HG02885 (cell line): ENCODE measurements at regions not wholly inside any gene's neighbourhood (a gene's known extent, or its start where the extent isn't known, plus 50 kb on each side); places are given as distances from the start of the nearest gene placed in this dataset.
"Not testable (repeated sequence)": the region's sequence is repeated elsewhere in the genome, so short reads cannot be mapped to it uniquely, and the experiment has no call there.

ENCODE experiments used
- ATAC-seq: cut with Tn5 transposase; IDR thresholded peaks from one replicate; pipeline ENCODE4 v1.9.1; 2021; ENCODE audit warnings: mild to moderate bottlenecking; ENCODE audit not compliant: unreplicated experiment, poor library complexity

DNA sequence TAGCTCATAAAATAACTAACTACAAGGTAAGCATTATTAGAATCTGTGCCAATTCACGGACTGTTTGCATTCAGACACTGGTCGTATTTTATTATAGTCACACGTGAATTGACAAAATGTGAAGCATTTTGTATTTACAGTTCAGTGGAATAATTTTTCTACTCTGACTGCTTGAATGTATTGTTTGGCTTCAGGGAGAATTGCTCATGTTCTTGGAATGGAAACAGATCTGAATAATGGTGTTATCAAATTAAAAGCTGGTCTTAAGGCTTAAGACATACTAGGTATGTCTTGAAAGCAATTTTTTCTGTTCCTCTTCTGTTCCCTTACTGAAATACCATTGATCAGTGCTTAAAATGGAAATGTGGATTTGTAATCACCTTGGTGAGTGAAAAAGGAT is 543.7 kb upstream of the TLE4 start:
- ATAC-seq: no peak

DNA sequence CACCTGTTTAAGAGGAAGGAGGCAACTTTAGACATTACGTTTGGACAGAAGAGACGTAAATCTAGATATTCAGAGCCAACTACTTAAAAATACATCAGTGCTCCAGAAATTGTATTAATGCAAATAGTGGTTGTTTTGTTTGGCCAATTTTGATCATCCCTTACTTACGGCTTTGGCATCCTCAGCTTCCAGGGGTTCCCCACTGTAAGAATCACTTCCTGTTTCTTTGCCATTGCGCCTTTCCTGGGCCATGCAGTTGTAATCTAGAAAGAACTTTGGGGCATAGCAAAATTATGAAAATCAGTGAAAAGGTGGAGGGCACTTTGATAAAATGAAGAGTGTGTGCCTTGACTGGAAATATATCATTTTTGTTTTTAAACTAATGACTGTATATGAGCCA is 537.2 kb upstream of the TLE4 start:
- ATAC-seq: no peak

DNA sequence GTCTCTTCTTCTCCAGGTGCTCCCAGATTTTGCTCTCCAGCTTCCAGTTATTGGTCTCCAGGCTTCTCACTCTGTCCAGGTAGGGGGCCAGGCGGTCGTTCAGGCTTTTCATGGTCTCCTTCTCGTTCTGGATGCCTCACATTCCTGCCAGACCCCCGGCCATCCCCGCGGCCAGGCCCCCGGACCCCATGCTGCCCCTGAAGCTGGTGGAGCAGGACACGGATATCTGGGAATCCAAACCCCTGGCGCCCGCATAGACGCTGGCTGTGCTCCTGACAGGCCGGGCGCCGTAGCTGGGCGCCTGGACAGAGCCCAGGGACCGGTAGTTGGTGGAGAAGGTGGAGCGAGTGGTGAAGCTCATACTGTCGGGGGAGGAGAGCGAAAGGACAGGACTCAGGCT is 534.4 kb upstream of the TLE4 start:
- no peak for ATAC-seq

DNA sequence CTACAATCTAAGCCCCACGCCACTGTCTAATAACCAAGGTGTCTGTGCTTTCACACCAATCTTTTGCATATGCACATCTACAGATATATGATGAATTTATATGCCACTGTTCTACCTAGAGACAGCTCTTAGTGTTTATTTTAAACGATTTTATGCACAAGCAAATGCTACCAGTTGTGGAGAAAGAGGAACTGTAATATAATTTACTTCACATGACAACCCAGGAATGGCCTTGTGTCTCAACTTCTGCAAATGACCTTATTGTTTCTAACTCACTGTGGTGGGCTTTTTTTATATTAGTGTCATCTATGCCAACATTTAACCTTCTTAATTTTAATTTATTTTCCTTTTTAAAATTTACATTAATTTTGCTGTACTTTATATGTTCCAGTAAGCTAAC is 531.1 kb upstream of the TLE4 start:
- no peak for ATAC-seq

DNA sequence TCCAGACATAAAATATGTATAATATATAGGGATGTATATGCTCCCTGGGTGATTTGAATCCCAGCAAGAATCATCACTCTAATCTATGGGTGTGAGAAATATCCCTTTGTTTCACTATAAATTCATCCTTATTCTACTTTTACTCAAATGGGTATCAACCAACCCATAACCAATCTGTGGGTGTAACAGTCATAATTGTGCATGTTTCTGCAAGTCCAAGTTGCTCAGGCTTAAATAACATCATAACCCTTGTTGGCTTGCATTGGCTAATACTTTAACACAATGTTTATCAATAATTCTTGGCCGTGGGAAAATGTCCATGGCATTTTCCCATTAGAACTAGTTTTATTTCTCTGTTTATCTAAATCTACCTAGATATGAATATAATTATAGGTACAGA is 530.5 kb upstream of the TLE4 start:
- no peak for ATAC-seq

DNA sequence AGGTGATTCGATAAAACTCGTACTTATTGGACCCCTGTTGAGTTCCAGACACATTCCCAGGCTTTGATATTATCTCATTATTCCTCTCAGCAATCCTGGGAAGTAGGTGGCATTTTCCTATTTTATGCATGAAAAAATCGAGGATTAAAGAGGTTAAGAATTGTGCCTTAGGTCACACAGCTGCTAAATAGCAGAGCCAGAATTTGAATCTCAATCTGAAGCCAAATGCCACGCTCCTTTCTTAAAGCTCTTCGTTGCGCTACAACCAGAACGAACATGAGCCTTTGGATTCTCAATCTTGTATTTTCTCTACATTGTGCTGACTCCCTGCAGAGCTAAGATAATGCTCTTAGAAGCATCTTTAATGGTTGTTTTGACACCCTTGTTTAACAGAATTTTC is 527.8 kb upstream of the TLE4 start:
- ATAC-seq: no peak

DNA sequence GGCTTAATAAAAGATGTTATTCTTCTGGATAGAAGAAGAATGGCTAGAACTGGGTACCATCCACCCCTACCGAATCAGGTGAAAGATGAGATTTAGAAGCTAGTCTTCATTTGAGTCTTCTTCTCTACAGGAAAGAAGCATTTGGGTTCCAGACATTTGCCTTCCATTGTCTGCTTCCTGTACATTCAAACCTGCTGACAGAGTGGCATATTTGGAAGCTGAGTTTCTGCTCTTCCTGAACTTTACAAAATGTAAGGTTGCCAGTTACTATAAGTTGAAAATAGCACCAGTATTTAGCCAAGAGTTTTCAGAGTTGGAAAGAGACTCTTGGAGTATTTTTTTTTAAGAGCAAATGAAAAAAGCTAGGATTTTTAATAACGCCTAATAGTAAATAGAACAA is 525.4 kb upstream of the TLE4 start:
- ATAC-seq: no peak

DNA sequence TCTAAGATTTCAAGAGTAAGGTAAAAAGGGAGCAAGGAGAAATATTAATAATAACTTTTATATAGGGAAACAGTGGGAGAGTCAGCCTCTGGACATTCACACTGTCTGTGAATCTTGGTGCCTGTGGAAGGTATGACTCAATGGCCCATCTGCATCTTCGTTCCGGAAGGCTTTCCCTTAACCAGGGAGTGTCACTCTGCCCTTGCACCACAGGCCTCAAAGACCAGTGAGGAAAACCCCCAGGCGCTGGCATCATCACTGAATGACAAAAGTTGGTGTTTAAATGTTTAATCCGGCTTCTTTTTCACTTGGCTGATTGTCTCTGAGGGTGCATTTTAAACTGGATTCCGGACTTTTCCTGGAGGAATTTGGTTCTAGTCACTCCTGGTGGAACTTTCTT is 522.4 kb upstream of the TLE4 start:
- no peak for ATAC-seq

DNA sequence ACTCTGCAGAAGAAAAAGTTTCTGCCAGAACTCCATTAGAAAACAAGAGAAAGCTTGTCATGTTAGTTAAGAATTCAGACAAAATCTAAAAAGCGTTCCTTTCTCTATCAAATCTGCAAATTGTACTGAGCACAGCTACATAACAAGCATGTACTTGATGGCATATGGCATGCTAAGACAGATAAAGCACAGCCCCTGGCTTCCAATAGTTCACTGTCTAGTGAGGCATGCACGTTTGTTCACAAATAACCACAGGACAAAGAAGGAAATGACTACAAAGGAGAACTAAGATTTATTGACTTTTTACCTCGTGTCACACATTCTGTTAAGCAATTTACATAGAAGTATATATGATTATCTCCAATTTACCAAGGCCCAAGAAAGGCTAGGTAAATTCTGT is 518.2 kb upstream of the TLE4 start:
- no peak for ATAC-seq

DNA sequence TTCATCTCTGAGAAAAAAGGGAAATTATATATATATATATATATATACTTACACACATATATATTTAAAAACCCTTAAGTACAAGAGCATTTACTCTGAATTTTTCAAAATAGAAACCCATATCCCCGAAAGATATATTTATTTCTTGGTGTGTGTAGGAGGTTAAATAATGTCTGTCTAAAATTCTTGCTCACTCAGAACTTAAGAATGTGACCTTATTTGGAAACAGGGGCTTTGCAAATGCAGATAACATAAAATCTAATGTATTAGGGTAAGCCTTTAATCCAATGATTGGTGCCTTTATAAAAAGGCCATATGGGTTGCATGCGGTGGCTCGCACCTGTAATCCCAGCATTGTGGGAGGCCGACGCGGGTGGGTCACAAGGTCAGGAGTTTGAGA is 517.3 kb upstream of the TLE4 start:
- ATAC-seq: no peak

DNA sequence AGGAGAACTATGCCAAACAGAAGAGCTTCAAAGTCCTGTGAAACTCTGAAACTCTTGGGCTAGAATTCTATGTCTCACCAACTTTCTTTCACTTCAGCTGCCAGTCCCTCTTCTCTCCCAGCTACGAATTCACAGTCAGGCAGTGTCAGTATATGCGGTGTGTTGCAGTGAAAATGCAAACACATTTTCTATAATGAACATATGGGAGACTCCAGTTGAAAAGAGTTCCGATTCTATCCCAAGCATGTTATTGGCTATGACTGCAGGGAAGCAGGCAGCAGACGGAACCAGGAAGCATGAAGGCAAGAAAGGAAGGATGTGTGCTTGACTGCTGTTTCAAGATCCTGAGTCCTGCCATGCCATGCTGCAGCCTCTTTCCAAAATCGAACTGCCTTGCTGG is 515.7 kb upstream of the TLE4 start:
- no peak for ATAC-seq

DNA sequence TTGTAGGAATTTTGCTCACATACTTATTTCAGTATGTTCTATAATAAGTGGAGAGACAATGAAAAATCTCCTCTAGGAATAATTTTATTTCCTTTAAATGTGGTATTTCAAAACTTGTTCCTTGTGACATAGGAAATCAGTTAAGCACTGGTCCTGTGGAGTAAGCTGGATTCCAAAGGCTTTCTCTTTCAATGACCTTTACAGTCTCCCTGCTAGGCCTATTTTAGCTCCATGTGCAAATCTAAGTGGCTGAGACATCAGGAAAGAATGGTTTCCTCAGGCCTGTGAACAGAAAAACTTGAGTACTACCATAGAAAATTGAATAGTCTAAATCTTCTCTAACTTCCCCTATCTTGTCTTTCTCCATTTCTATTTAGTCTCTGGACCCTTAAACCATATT is 514.2 kb upstream of the TLE4 start:
- no peak for ATAC-seq

DNA sequence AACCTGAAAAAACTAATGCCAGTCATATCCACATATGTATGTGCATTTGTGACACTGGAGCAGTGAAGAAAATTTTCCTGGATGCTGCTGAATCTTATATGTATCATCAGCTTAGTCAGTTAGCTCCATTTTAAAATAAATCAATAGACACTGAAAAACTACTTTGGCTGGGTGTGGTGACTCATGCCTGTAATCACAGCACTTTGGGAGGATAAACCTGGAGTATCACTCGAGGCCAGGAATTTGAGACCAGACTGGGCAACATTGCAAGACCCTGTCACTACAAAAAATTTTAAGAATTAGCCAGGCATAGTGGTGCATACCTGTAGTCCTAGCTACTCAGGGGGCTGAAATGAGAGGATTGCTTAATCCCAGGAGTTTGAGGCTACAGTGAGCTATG is 511.0 kb upstream of the TLE4 start:
- ATAC-seq: no peak

DNA sequence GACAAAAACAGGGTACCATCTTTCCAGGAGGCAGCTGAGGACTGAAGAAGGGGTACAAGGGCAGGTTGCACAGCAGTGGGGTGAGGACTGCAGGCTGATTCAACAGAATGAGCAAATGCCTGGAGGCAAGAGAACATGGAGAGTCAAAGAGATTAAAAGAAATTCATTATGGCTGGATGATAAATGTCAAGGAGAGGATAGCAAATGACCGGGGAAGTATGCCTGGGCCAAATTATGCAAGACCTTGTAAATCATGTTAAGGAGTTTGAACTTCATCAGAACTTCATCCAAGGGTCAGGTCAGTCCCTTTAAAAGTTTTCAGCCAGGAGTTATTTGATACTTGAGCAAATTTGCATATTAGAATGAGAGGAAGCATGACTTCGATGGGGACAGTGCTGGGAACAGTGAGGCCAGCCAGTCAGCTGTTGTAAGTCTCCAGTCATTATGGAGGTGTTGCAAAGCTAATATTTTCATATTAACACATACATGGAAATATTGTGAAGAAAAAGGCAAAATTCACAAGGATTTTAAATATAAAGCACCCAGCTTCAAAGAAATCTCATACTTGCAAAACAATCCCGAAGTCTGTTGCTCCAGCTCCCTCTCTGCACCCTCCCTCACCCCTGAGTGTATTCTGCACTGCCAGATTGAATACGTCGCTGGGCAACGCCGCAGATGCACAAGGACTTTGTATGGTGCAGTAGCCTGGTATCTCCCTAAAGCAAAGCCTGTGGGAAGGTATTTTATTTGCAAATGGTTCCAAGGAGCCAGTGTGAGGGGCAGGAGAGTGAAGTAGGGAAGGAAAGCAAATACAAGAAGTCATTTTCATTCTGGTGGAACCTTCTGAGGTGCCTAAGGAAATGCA is 509.8 kb upstream of the TLE4 start:
- ATAC-seq: no peak

DNA sequence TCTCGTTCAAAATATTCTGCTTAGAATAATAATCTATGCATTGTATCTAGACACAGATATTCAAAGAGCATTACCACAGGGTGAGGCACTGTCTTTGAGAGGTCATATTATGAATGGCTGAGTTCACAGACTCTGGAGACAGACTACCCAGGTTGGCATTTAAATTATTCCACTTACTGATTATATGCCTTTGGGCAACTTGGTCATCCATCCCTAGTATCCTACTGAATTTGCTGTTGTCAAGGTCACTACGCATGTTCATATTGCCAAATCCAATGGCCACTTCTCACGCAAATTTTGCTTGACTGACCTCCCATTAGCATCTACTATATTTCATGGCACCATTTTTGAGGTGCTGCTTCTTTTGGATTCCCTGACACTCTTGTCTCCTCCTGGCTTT is 498.6 kb upstream of the TLE4 start:
- no peak for ATAC-seq

DNA sequence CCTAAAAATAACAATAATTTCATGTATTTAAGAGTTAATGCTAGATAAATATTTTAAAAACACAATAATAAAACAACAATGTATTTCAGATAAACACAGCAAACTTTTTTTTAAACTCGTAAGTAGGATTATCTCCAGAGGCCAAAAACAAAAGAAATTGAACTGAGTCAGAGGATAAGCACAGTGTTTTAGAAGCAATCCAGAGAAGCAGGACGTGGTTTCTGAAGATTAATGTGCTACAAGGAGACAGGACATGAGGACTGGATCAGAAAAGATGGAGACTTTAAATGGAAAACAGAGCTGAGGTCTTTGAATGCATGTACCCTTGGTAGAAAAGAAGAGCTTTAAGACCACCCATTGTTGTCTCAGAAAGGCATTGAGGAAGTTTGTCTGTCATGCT is 491.2 kb upstream of the TLE4 start:
- no peak for ATAC-seq

DNA sequence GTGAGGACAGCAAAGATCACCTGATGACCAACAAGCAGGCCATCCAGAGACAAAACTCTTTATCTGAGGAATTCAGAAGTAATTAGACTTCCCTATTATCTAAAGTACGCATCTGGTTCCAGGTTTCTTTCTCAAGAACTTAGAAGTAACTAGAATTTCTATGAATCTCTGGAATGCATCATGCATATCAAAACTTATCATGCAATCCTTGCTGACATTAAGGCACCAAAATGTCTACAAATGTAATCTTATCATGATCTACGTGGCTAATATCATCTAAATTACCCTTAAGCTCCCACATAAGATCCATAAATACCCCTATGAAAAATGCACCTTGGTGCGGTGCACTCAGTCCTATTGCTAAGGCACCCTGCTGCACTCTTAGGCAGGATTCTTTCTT is 488.1 kb upstream of the TLE4 start:
- no peak for ATAC-seq

DNA sequence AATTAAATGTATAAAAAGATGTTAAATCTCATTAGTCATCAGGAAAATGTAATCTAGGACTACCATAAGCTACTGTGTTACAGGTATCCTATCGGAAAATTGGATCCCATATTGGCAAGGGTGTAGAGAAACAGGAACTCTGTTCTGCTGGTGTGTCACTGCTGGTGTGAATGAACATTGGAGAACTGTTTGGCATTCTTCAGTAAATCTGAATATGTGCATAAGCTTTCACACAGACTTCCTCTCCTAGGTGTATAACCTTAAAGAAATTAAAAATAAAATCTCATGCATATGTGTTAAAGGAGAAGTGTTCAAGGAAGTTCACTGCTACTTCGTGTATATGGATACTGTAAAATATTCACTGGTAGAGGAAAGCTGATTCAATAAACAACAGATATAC is 484.6 kb upstream of the TLE4 start:
- no peak for ATAC-seq

DNA sequence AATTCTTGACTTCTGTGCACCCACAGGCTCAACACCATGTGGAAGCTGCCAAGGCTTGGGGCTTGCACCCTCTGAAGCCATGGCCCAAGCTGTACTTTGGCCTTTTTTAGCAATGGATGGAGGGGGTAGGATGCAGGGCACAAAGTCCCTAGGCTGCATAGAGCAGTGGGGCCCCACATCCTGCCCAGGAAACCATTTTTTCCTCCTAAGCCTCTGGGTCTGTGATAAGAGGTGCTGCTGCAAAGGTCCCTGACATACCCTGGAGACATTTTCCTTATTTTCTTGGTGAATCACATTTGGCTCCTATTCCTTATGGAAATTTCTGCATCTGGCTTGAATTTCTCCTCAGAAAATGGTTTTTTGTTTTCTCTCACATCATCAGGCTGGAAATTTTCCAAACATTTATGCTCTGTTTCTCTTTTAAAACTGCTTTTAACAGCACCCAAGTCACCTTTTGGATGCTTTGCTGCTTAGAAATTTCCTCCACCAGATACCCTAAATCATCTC is 482.7 kb upstream of the TLE4 start:
- no peak for ATAC-seq

DNA sequence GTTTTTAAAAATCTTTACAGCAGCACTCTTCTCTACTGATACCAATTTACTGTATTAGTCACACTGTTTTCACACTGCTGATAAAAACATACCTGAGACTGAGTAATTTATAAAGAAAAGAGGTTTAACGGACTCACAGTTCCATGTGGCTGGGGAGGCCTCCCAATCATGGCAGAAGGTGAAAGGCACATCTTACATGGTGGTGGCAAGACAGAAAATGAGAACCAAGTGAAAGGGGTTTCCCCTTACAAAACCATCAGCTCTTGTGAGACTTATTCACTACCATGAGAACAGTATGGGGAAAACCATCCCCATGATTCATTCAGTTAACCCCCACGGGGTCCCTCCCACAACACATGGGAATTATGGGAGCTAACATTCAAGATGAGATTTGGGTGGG is 481.9 kb upstream of the TLE4 start:
- ATAC-seq: not testable (repeated sequence)

DNA sequence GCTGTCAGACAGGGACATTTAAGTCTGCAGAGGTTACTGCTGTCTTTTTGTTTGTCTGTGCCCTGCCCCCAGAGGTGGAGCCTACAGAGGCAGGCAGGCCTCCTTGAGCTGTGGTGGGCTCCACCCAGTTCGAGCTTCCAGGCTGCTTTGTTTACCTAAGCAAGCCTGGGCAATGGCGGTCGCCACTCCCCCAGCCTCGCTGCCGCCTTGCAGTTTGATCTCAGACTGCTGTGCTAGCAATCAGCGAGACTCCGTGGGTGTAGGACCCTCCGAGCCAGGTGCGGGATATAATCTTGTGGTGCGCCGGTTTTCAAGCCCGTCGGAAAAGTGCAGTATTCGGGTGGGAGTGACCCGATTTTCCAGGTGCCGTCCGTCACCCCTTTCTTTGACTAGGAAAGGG is 468.5 kb upstream of the TLE4 start:
- not testable (repeated sequence) for ATAC-seq

DNA sequence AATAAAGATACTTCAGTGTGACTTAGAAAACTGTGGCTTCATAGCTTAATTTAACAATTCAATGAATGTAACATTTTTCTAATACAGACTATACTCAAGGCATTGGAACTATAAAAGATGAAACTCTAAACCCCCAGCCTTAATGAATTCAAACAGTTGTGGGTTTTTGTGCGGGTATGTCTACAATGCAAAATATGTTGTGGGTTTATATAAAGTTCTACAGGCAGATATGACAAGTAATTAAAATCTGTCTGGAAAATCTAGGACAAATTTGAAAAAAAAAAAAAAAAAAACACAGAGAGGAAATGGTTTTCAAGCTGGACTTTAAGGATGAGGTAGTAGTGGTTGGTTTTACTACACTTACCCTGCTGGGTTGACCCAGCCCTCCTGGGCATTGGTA is 467.5 kb upstream of the TLE4 start:
- ATAC-seq: no peak
